ENCODE measurements at regions not wholly inside any gene's neighbourhood (a gene's known extent, or its start where the extent isn't known, plus 50 kb on each side); places are given as distances from the start of the nearest gene placed in this dataset.

GRCh38 chr1:193451001-193451400 lies 264.6 kb upstream of the B3GALT2 start:
- peaks cover 0 to under 1% (median 0%) of the 10 kb centered on the region in 5 donors for H3K4me1 ChIP-seq (ENCODE audit: control insufficient read depth in 5 of 5, insufficient read depth in 5 of 5, low read length in 5 of 5)
- no peak overlapping the region for H3K9ac ChIP-seq (ENCODE audit: insufficient read depth in 1 of 2, low read length in 2 of 2)
- WGBS, 2 donors = 33 to 77% methylated on average over 1 of the region's 1 CpG
- no peak overlapping the region for H3K4me3 ChIP-seq
- no peak for TF ChIP-seq CTCF (IDR thresholded peaks at IDR 0.05; ENCODE audit: control extremely low read depth, extremely low read depth)
- no peak overlapping the region for H3K27ac ChIP-seq (ENCODE audit: low read depth in 1 of 2, low read length in 1 of 2)
- H3K9me3 ChIP-seq (ENCODE audit: control insufficient read depth in 4 of 4, insufficient read depth in 3 of 4, low read length in 3 of 4) = no peaks in the 10 kb centered on the region
- ATAC-seq (ENCODE audit: insufficient read depth, low FRiP score) (no peak), DNase-seq (no peak)
- no peaks in the 10 kb centered on the region for H3K36me3 ChIP-seq (ENCODE audit: control insufficient read depth in 4 of 4, insufficient read depth in 4 of 4, low read length in 4 of 4)
- no peaks in the 10 kb centered on the region for H3K27me3 ChIP-seq (ENCODE audit: control insufficient read depth in 3 of 3, insufficient read depth in 3 of 3, low read length in 2 of 3)

GRCh38 chr1:193448682-193449461 lies 262.5 kb upstream of the B3GALT2 start:
- Histone ChIP-seq H3K9ac (ENCODE audit: insufficient read depth in 1 of 2, low read length in 2 of 2) (no peak overlapping the region), H3K9me3 (ENCODE audit: control insufficient read depth in 4 of 4, insufficient read depth in 3 of 4, low read length in 3 of 4) (no peaks in the 10 kb centered on the region), H3K27me3 (ENCODE audit: control insufficient read depth in 3 of 3, insufficient read depth in 3 of 3, low read length in 2 of 3) (no peaks in the 10 kb centered on the region), H3K4me3 (no peak overlapping the region), H3K4me1 (ENCODE audit: control insufficient read depth in 5 of 5, insufficient read depth in 5 of 5, low read length in 5 of 5) (no peaks in the 10 kb centered on the region), H3K27ac (ENCODE audit: low read depth in 1 of 2, low read length in 1 of 2) (no peak overlapping the region), H3K36me3 (ENCODE audit: control insufficient read depth in 4 of 4, insufficient read depth in 4 of 4, low read length in 4 of 4) (no peaks in the 10 kb centered on the region)
- DNase-seq (no peak), ATAC-seq (ENCODE audit: insufficient read depth, low FRiP score) (no peak)
- TF ChIP-seq CTCF (IDR thresholded peaks at IDR 0.05; ENCODE audit: control extremely low read depth, extremely low read depth) = no peak
- 52 to 61% methylated on average over 5 of the region's 5 CpGs for WGBS, 2 donors

- WGBS, 2 donors = 89 to 93% methylated on average over 2 of the region's 2 CpGs
Measured at GRCh38 chr1:193443886-193444285, 257.5 kb upstream of the B3GALT2 start.

More at GRCh38 chr1:193443886-193444285, 257.5 kb upstream of the B3GALT2 start:
- Histone ChIP-seq H3K9me3 (ENCODE audit: control insufficient read depth in 4 of 4, insufficient read depth in 3 of 4, low read length in 3 of 4) (no peaks in the 10 kb centered on the region), H3K4me3 (no peak overlapping the region), H3K4me1 (ENCODE audit: control insufficient read depth in 5 of 5, insufficient read depth in 5 of 5, low read length in 5 of 5) (peaks cover 0 to 5% (median 0%) of the 10 kb centered on the region in 5 donors), H3K9ac (ENCODE audit: insufficient read depth in 1 of 2, low read length in 2 of 2) (no peak overlapping the region), H3K27ac (ENCODE audit: low read depth in 1 of 2, low read length in 1 of 2) (no peak overlapping the region), H3K36me3 (ENCODE audit: control insufficient read depth in 4 of 4, insufficient read depth in 4 of 4, low read length in 4 of 4) (no peaks in the 10 kb centered on the region), H3K27me3 (ENCODE audit: control insufficient read depth in 3 of 3, insufficient read depth in 3 of 3, low read length in 2 of 3) (no peaks in the 10 kb centered on the region)
- DNase-seq (no peak), ATAC-seq (ENCODE audit: insufficient read depth, low FRiP score) (no peak)
- no peak for TF ChIP-seq CTCF (IDR thresholded peaks at IDR 0.05; ENCODE audit: control extremely low read depth, extremely low read depth)

All from lung (tissue), 11 donors.